ENCODE measurements at regions not wholly inside any gene's neighbourhood (a gene's known extent, or its start where the extent isn't known, plus 50 kb on each side); places are given as distances from the start of the nearest gene placed in this dataset.
A peak's percentile ranks its signal among the peaks of the same experiment; 100 is the strongest.
"Not testable (repeated sequence)": the region's sequence is repeated elsewhere in the genome, so short reads cannot be mapped to it uniquely, and the experiment has no call there.

DNA sequence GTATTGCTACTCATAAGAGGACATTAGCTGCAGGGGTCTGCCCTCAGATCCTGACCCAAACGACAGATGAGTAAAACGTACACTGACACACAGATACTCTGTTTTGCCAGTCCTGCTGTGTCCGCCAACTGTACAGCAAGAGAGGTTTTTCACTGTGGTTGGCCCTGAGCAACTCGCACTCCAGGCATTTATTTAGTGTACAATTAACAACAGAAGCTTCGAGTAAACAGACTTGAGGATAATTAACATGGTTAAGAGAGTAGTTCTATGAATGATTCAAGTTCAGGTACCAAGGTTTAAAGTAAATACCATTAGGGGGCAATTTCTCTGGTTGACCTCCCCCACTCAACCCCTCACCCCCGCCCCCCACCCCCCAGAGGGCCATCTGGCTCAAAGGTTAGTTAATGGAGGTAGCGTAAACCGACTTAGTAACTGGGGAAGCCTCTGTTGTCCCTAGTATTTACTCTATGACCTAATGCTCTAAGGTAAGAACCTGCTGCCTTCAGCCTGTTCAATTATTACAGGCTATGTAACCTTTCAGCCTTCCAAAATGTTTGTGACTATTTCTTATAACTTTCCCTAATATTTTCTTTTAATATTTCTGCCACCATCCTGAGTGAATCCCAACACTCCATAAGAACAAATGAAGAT lies 103.9 kb upstream of the XIRP2 start:
- Histone ChIP-seq H3K9me3 (ENCODE audit: control insufficient read depth in 2 of 2, insufficient read depth in 1 of 2, low read length in 1 of 2) (no peaks in the 10 kb centered on the region), H3K4me1 (ENCODE audit: control insufficient read depth in 2 of 2, insufficient read depth in 2 of 2, low read length in 2 of 2) (no peaks in the 10 kb centered on the region), H3K27ac (ENCODE audit: low read depth in 1 of 2, low read length in 1 of 2) (no peak overlapping the region), H3K36me3 (ENCODE audit: control insufficient read depth in 2 of 2, insufficient read depth in 2 of 2, low read length in 1 of 2) (no peaks in the 10 kb centered on the region), H3K4me3 (ENCODE audit: low read length in 2 of 2) (no peak overlapping the region), H3K27me3 (ENCODE audit: control insufficient read depth in 2 of 2, insufficient read depth in 1 of 2, low read length in 1 of 2) (no peaks in the 10 kb centered on the region)
- WGBS = 84% methylated on average over 8 of the region's 8 CpGs
- DNase-seq (ENCODE audit: low read depth in 6 of 9, low spot score in 9 of 9) = no peak

GRCh38 chr2:166775176-166775575 lies 113.1 kb upstream of the XIRP2 start:
- Histone ChIP-seq H3K9me3 (ENCODE audit: control insufficient read depth in 2 of 2, insufficient read depth in 1 of 2, low read length in 1 of 2) (no peaks in the 10 kb centered on the region), H3K27me3 (ENCODE audit: control insufficient read depth in 2 of 2, insufficient read depth in 1 of 2, low read length in 1 of 2) (no peaks in the 10 kb centered on the region), H3K4me3 (ENCODE audit: low read length in 2 of 2) (no peak overlapping the region), H3K27ac (ENCODE audit: low read depth in 1 of 2, low read length in 1 of 2) (no peak overlapping the region), H3K36me3 (ENCODE audit: control insufficient read depth in 2 of 2, insufficient read depth in 2 of 2, low read length in 1 of 2) (no peaks in the 10 kb centered on the region), H3K4me1 (ENCODE audit: control insufficient read depth in 2 of 2, insufficient read depth in 2 of 2, low read length in 2 of 2) (no peaks in the 10 kb centered on the region)
- DNase-seq (ENCODE audit: low read depth in 6 of 9, low spot score in 9 of 9) = no peak
- WGBS = 94% methylated on average over 1 of the region's 1 CpG

- Histone ChIP-seq H3K27ac (ENCODE audit: low read depth in 1 of 2, low read length in 1 of 2) (no peak overlapping the region), H3K36me3 (ENCODE audit: control insufficient read depth in 2 of 2, insufficient read depth in 2 of 2, low read length in 1 of 2) (no peaks in the 10 kb centered on the region), H3K4me1 (ENCODE audit: control insufficient read depth in 2 of 2, insufficient read depth in 2 of 2, low read length in 2 of 2) (no peaks in the 10 kb centered on the region), H3K4me3 (ENCODE audit: low read length in 2 of 2) (no peak overlapping the region), H3K27me3 (ENCODE audit: control insufficient read depth in 2 of 2, insufficient read depth in 1 of 2, low read length in 1 of 2) (no peaks in the 10 kb centered on the region), H3K9me3 (ENCODE audit: control insufficient read depth in 2 of 2, insufficient read depth in 1 of 2, low read length in 1 of 2) (no peaks in the 10 kb centered on the region)
- 97% methylated on average over 3 of the region's 3 CpGs for WGBS
- DNase-seq (ENCODE audit: low read depth in 6 of 9, low spot score in 9 of 9) = no peak
Measured at GRCh38 chr2:166773308-166773949, 114.9 kb upstream of the XIRP2 start.

- Histone ChIP-seq H3K9me3 (ENCODE audit: control insufficient read depth in 2 of 2, insufficient read depth in 1 of 2, low read length in 1 of 2) (no peaks in the 10 kb centered on the region), H3K27ac (ENCODE audit: low read depth in 1 of 2, low read length in 1 of 2) (no peak overlapping the region), H3K27me3 (ENCODE audit: control insufficient read depth in 2 of 2, insufficient read depth in 1 of 2, low read length in 1 of 2) (no peaks in the 10 kb centered on the region), H3K4me1 (ENCODE audit: control insufficient read depth in 2 of 2, insufficient read depth in 2 of 2, low read length in 2 of 2) (no peaks in the 10 kb centered on the region), H3K4me3 (ENCODE audit: low read length in 2 of 2) (no peak overlapping the region), H3K36me3 (ENCODE audit: control insufficient read depth in 2 of 2, insufficient read depth in 2 of 2, low read length in 1 of 2) (no peaks in the 10 kb centered on the region)
- WGBS = 96% methylated on average over 1 of the region's 1 CpG
- DNase-seq (ENCODE audit: low read depth in 6 of 9, low spot score in 9 of 9) = no peak
Measured at GRCh38 chr2:166768393-166769123, 119.7 kb upstream of the XIRP2 start.

- not testable (repeated sequence) for DNase-seq (ENCODE audit: low read depth in 6 of 9, low spot score in 9 of 9); H3K9me3 ChIP-seq (ENCODE audit: control insufficient read depth in 2 of 2, insufficient read depth in 1 of 2, low read length in 1 of 2); H3K27ac ChIP-seq (ENCODE audit: low read depth in 1 of 2, low read length in 1 of 2); H3K4me1 ChIP-seq (ENCODE audit: control insufficient read depth in 2 of 2, insufficient read depth in 2 of 2, low read length in 2 of 2); H3K36me3 ChIP-seq (ENCODE audit: control insufficient read depth in 2 of 2, insufficient read depth in 2 of 2, low read length in 1 of 2); H3K27me3 ChIP-seq (ENCODE audit: control insufficient read depth in 2 of 2, insufficient read depth in 1 of 2, low read length in 1 of 2); H3K4me3 ChIP-seq (ENCODE audit: low read length in 2 of 2)
- 94% methylated on average over 13 of the region's 13 CpGs for WGBS
Measured at GRCh38 chr2:166766769-166767322, 121.4 kb upstream of the XIRP2 start.

DNA sequence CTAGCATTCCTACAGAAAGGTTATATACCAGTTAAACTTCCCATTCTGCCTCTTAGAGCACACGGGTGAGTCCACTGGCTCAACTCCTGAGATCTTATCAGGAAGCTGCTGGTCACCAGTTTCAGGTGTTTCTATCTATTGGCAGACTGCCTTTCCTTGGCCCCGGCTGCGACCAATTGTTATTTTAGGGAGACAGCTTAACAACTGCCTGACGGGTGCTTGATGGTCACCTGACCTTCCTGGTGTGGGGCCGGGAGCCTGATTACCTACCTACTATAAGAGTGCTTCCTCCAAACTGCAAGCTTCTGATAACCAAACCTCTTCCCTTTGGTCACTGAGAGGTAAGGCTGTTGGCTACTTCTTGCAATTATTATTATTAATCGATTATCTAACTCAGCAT lies 122.1 kb upstream of the XIRP2 start:
- Histone ChIP-seq H3K4me1 (ENCODE audit: control insufficient read depth in 2 of 2, insufficient read depth in 2 of 2, low read length in 2 of 2) (no peaks in the 10 kb centered on the region), H3K36me3 (ENCODE audit: control insufficient read depth in 2 of 2, insufficient read depth in 2 of 2, low read length in 1 of 2) (no peaks in the 10 kb centered on the region), H3K27ac (ENCODE audit: low read depth in 1 of 2, low read length in 1 of 2) (no peak overlapping the region), H3K9me3 (ENCODE audit: control insufficient read depth in 2 of 2, insufficient read depth in 1 of 2, low read length in 1 of 2) (no peaks in the 10 kb centered on the region), H3K4me3 (ENCODE audit: low read length in 2 of 2) (no peak overlapping the region), H3K27me3 (ENCODE audit: control insufficient read depth in 2 of 2, insufficient read depth in 1 of 2, low read length in 1 of 2) (no peaks in the 10 kb centered on the region)
- DNase-seq (ENCODE audit: low read depth in 6 of 9, low spot score in 9 of 9) = no peak
- 85% methylated on average over 6 of the region's 6 CpGs for WGBS

- Histone ChIP-seq H3K27ac (ENCODE audit: low read depth in 1 of 2, low read length in 1 of 2) (no peak overlapping the region), H3K27me3 (ENCODE audit: control insufficient read depth in 2 of 2, insufficient read depth in 1 of 2, low read length in 1 of 2) (no peaks in the 10 kb centered on the region), H3K4me1 (ENCODE audit: control insufficient read depth in 2 of 2, insufficient read depth in 2 of 2, low read length in 2 of 2) (no peaks in the 10 kb centered on the region), H3K9me3 (ENCODE audit: control insufficient read depth in 2 of 2, insufficient read depth in 1 of 2, low read length in 1 of 2) (no peaks in the 10 kb centered on the region), H3K4me3 (ENCODE audit: low read length in 2 of 2) (no peak overlapping the region), H3K36me3 (ENCODE audit: control insufficient read depth in 2 of 2, insufficient read depth in 2 of 2, low read length in 1 of 2) (no peaks in the 10 kb centered on the region)
- peak in 1 of 9 donors; percentile 1 for DNase-seq (ENCODE audit: low read depth in 6 of 9, low spot score in 9 of 9)
- 100% methylated on average over 1 of the region's 1 CpG for WGBS
Measured at GRCh38 chr2:166765141-166765540, 123.1 kb upstream of the XIRP2 start.

DNA sequence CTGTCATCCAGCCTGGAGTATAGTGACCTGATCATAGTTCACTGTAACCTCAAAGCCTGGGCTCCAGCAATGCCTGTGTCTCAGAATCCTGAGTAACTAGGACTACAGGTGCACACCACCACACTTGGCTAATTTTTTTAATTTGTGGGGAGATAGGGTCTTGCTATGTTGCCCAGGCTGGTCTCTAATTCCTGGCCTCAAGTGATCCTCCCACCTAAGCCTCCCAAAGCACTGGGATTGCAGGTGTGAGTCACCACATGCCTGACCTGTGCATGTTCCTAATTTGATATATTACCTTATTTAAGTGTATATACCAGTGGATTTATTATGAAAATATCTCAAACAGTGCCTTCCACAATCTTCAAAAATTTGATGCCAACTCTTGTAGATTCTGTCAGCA lies 123.6 kb upstream of the XIRP2 start:
- no peaks in the 10 kb centered on the region for H3K4me1 ChIP-seq (ENCODE audit: control insufficient read depth in 2 of 2, insufficient read depth in 2 of 2, low read length in 2 of 2)
- no peaks in the 10 kb centered on the region for H3K27me3 ChIP-seq (ENCODE audit: control insufficient read depth in 2 of 2, insufficient read depth in 1 of 2, low read length in 1 of 2)
- DNase-seq (ENCODE audit: low read depth in 6 of 9, low spot score in 9 of 9) = no peak
- H3K4me3 ChIP-seq (ENCODE audit: low read length in 2 of 2) = no peak overlapping the region
- H3K9me3 ChIP-seq (ENCODE audit: control insufficient read depth in 2 of 2, insufficient read depth in 1 of 2, low read length in 1 of 2) = no peaks in the 10 kb centered on the region
- no peak overlapping the region for H3K27ac ChIP-seq (ENCODE audit: low read depth in 1 of 2, low read length in 1 of 2)
- H3K36me3 ChIP-seq (ENCODE audit: control insufficient read depth in 2 of 2, insufficient read depth in 2 of 2, low read length in 1 of 2) = no peaks in the 10 kb centered on the region

DNA sequence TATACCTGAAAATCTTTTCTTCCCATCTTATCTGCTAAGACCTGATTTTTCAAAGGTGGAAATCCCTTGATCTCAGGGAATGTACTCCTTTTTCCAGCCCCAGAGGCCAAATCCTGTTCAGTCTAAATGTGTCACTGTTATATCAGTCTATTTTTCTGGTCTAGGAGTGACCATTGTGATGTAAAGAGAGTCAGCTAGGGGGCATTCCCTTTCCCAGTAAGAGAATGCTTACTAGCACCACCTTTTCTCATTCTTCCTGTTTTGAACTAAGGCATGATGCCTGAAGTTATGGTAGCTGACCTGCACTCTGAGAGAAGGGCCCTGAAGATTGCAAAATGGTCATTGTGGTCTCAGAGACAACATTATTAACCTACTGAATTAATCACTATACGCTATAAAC lies 124.1 kb upstream of the XIRP2 start:
- no peaks in the 10 kb centered on the region for H3K27me3 ChIP-seq (ENCODE audit: control insufficient read depth in 2 of 2, insufficient read depth in 1 of 2, low read length in 1 of 2)
- no peaks in the 10 kb centered on the region for H3K4me1 ChIP-seq (ENCODE audit: control insufficient read depth in 2 of 2, insufficient read depth in 2 of 2, low read length in 2 of 2)
- no peak overlapping the region for H3K27ac ChIP-seq (ENCODE audit: low read depth in 1 of 2, low read length in 1 of 2)
- no peaks in the 10 kb centered on the region for H3K36me3 ChIP-seq (ENCODE audit: control insufficient read depth in 2 of 2, insufficient read depth in 2 of 2, low read length in 1 of 2)
- no peak for DNase-seq (ENCODE audit: low read depth in 6 of 9, low spot score in 9 of 9)
- no peak overlapping the region for H3K4me3 ChIP-seq (ENCODE audit: low read length in 2 of 2)
- 96% methylated on average over 1 of the region's 1 CpG for whole genome bisulfite sequencing
- H3K9me3 ChIP-seq (ENCODE audit: control insufficient read depth in 2 of 2, insufficient read depth in 1 of 2, low read length in 1 of 2) = no peaks in the 10 kb centered on the region
